Lung (tissue), 11 donors: ENCODE measurements at regions not wholly inside any gene's neighbourhood (a gene's known extent, or its start where the extent isn't known, plus 50 kb on each side); places are given as distances from the start of the nearest gene placed in this dataset.

ENCODE experiments used
- ATAC-seq: fragments of 200-7000 bp; cut with Tn5 transposase; one replicate; pipeline ENCODE4 v1.9.1; 2020; ENCODE audit warnings: moderate number of reproducible peaks; ENCODE audit not compliant: insufficient read depth, low FRiP score
- DNase-seq, 3 donors: peaks; one replicate each; pipeline ENCODE4 v3.0.0-alpha.2; 2013 to 2017
- H3K27ac ChIP-seq, 2 donors: one replicate each; pipeline ENCODE4 v1.5.1; 2013; ENCODE audit warnings: mild to moderate bottlenecking in 2 of 2, moderate library complexity in 2 of 2, control low read depth in 1 of 2, inconsistent platforms in 1 of 2, low read depth in 1 of 2, low read length in 1 of 2
- H3K27me3 ChIP-seq, 3 donors: one replicate each; pipeline ENCODE4 v1.5.1; 2013; ENCODE audit warnings: low read length in 2 of 3; ENCODE audit not compliant: control insufficient read depth in 3 of 3, insufficient read depth in 3 of 3
- H3K36me3 ChIP-seq, 4 donors: one replicate each; pipeline ENCODE4 v1.5.1; 2013; ENCODE audit warnings: low read length in 4 of 4, mild to moderate bottlenecking in 1 of 4, moderate library complexity in 1 of 4; ENCODE audit not compliant: control insufficient read depth in 4 of 4, insufficient read depth in 4 of 4
- H3K4me1 ChIP-seq, 5 donors: one replicate each; pipeline ENCODE4 v1.5.1; 2013; ENCODE audit warnings: low read length in 5 of 5, mild to moderate bottlenecking in 2 of 5, moderate library complexity in 1 of 5; ENCODE audit not compliant: control insufficient read depth in 5 of 5, insufficient read depth in 5 of 5
- H3K4me3 ChIP-seq: one replicate; pipeline ENCODE4 v1.5.1; 2013; ENCODE audit warnings: mild to moderate bottlenecking, control low read depth, moderate library complexity
- H3K9ac ChIP-seq, 2 donors: one replicate each; pipeline ENCODE4 v1.5.1; 2013; ENCODE audit warnings: low read length in 2 of 2, control low read depth in 1 of 2; ENCODE audit not compliant: insufficient read depth in 1 of 2
- H3K9me3 ChIP-seq, 4 donors: one replicate each; pipeline ENCODE4 v1.5.1; 2013; ENCODE audit warnings: low read length in 3 of 4, mild to moderate bottlenecking in 1 of 4, moderate library complexity in 1 of 4; ENCODE audit not compliant: control insufficient read depth in 4 of 4, insufficient read depth in 3 of 4
- CTCF ChIP-seq: IDR thresholded peaks from 2 replicates; pipeline ENCODE4 v1.5.1; 2012; ENCODE audit warnings: mild to moderate bottlenecking; ENCODE audit errors: control extremely low read depth, extremely low read depth
- WGBS, 2 donors: extraction: QIAGEN DNeasy Blood & Tissue Kit; methylation state at CpG; one replicate each; pipeline ENCODE4 v1.1.7; 2013; 5-methylcytosine and 5-hydroxymethylcytosine counted together
- donor health status: control.
- donor health status: control.
- donor health status: Bipolar disorder and iron deficiency.
- donor health status: healthy.
- donor health status: DM: yes; HTN: yes; CAD: no.

GRCh38 chr1:190583862-190584261 lies 106.2 kb upstream of the BRINP3 start:
- TF ChIP-seq CTCF: no peak
- Histone ChIP-seq H3K9ac (no peak overlapping the region), H3K27me3 (no peaks in the 10 kb centered on the region), H3K9me3 (no peaks in the 10 kb centered on the region), H3K4me1 (no peaks in the 10 kb centered on the region), H3K27ac (no peak overlapping the region), H3K4me3 (no peak overlapping the region), H3K36me3 (no peaks in the 10 kb centered on the region)
- no peak for ATAC-seq
- DNase-seq: no peak
- 86 to 88% methylated on average over 3 of the region's 3 CpGs for WGBS, 2 donors

GRCh38 chr1:190588424-190588823 lies 110.8 kb upstream of the BRINP3 start:
- WGBS, 2 donors: 85% methylated on average over 1 of the region's 1 CpG

GRCh38 chr1:190595438-190595837 lies 117.8 kb upstream of the BRINP3 start:
- no peak for ATAC-seq

More at GRCh38 chr1:190588424-190588823, 110.8 kb upstream of the BRINP3 start:
- Histone ChIP-seq H3K36me3 (no peaks in the 10 kb centered on the region), H3K27me3 (no peaks in the 10 kb centered on the region), H3K9ac (no peak overlapping the region), H3K4me1 (no peaks in the 10 kb centered on the region), H3K27ac (no peak overlapping the region), H3K9me3 (peaks cover 0 to 2% (median 0%) of the 10 kb centered on the region in 4 donors), H3K4me3 (no peak overlapping the region)
- DNase-seq (no peak), ATAC-seq (no peak)
- no peak for TF ChIP-seq CTCF

More at GRCh38 chr1:190595438-190595837, 117.8 kb upstream of the BRINP3 start:
- WGBS, 2 donors: 87% methylated on average over 2 of the region's 2 CpGs
- H3K36me3 ChIP-seq: no peaks in the 10 kb centered on the region
- no peak for TF ChIP-seq CTCF
- H3K9ac ChIP-seq: no peak overlapping the region
- H3K9me3 ChIP-seq: peaks cover 0 to under 1% (median 0%) of the 10 kb centered on the region in 4 donors
- no peak overlapping the region for H3K4me3 ChIP-seq
- no peak overlapping the region for H3K27ac ChIP-seq
- no peak for DNase-seq
- H3K27me3 ChIP-seq: no peaks in the 10 kb centered on the region
- no peaks in the 10 kb centered on the region for H3K4me1 ChIP-seq
